HCT116 (cell line): ENCODE measurements at regions not wholly inside any gene's neighbourhood (a gene's known extent, or its start where the extent isn't known, plus 50 kb on each side); places are given as distances from the start of the nearest gene placed in this dataset.

Source experiments
- ATAC-seq: fragments of 200-7000 bp; cut with Tn5 transposase; 2 replicates; pipeline ENCODE4 v1.9.1; 2020; ENCODE audit warnings: mild to moderate bottlenecking, moderate library complexity
- BruUV-seq: library from RNA; stranded (reverse); fragments of 400-500 nt; replicated peaks from 2 replicates; lab custom pipeline; 2021; lab: Mats Ljungman, UMichigan
- CTCF ChIA-PET: fragments of 300-600 bp; sonication (Branson Sonifier 250); formaldehyde crosslinking; loops from one replicate; lab custom pipeline; 2021; ENCODE audit warnings: antibody characterized with exemption; lab: Charles Lee
- POLR2A ChIA-PET: fragments of 300-600, 350-600 bp; sonication (Branson Sonifier 250); formaldehyde crosslinking; loops from one replicate; lab custom pipeline; 2021; ENCODE audit warnings: antibody characterized with exemption; lab: Charles Lee
- RAD21 ChIA-PET, 2 experiments: fragments of 300-600 bp; sonication (Branson Sonifier 250); formaldehyde crosslinking; loops; one replicate each; lab custom pipeline; 2023; ENCODE audit warnings: low total read pairs in 2 of 2; ENCODE audit not compliant: uncharacterized antibody in 2 of 2, unreplicated experiment in 2 of 2, low non-redundant PET in 1 of 2; lab: Charles Lee
- DNase-seq: peaks from one replicate; pipeline ENCODE4 v3.0.0-alpha.2; 2010; ENCODE audit warnings: low read depth, low spot score
- H2AFZ ChIP-seq: fragments of 200-600 bp; shearing (Covaris generic), sonication (generic); 2 replicates; pipeline ENCODE4 v1.6.1; 2017; ENCODE audit warnings: low read depth, mixed run types, mixed read lengths, antibody characterized with exemption, low read length; ENCODE audit not compliant: poor library complexity, severe bottlenecking
- H3K27ac ChIP-seq: 2 replicates; pipeline ENCODE4 v1.5.1; 2012; ENCODE audit warnings: low read depth, low read length
- H3K27me3 ChIP-seq: fragments of 200-600 bp; sonication (generic); 2 replicates; pipeline ENCODE4 v1.6.1; 2016; ENCODE audit warnings: mixed run types, low read length, mixed read lengths; ENCODE audit not compliant: insufficient read depth
- H3K36me3 ChIP-seq, 2 experiments: fragments of 200-500 bp in 1 of 2; fragments of 200-600 bp in 1 of 2; sonication (Bioruptor generic) in 1 of 2; sonication (generic) in 1 of 2; 2 replicates each; pipeline versions ENCODE4 v1.5.1 to v1.6.1; 2014 to 2016; ENCODE audit warnings: low read length in 2 of 2, inconsistent platforms in 1 of 2, mixed read lengths in 1 of 2, mixed run types in 1 of 2; ENCODE audit not compliant: insufficient read depth in 2 of 2, control insufficient read depth in 1 of 2
- H3K4me1 ChIP-seq, 2 experiments: fragments of 200-600 bp in 1 of 2; sonication (generic) in 1 of 2; 2 replicates each; pipeline versions ENCODE4 v1.5.1 to v1.6.1; 2012 to 2017; ENCODE audit warnings: low read length in 2 of 2, inconsistent platforms in 1 of 2, mild to moderate bottlenecking in 1 of 2, mixed read lengths in 1 of 2, mixed run types in 1 of 2, moderate library complexity in 1 of 2; ENCODE audit not compliant: insufficient read depth in 2 of 2, control insufficient read depth in 1 of 2
- H3K4me2 ChIP-seq: fragments of 200-600 bp; sonication (generic); 2 replicates; pipeline ENCODE4 v1.6.1; 2017; ENCODE audit warnings: mixed run types, low read length, mixed read lengths
- H3K4me3 ChIP-seq, 2 experiments: fragments of 200-600 bp in 1 of 2; sonication (generic) in 1 of 2; replicated peaks in 1 of 2; 2 replicates each; pipeline ENCODE4 v1.5.1; 2011 to 2016; ENCODE audit warnings: low read length in 2 of 2, control low read depth in 1 of 2, low read depth in 1 of 2, mild to moderate bottlenecking in 1 of 2, mixed read lengths in 1 of 2, mixed run types in 1 of 2
- H3K79me2 ChIP-seq: fragments of 200-600 bp; sonication (generic); 2 replicates; pipeline ENCODE4 v1.6.1; 2017; ENCODE audit warnings: mild to moderate bottlenecking, mixed run types, low read length, moderate library complexity, mixed read lengths; ENCODE audit not compliant: insufficient read depth
- H3K9ac ChIP-seq: fragments of 200-600 bp; sonication (generic); 2 replicates; pipeline ENCODE4 v1.6.1; 2016; ENCODE audit warnings: low read length, mixed read lengths
- H3K9me2 ChIP-seq: fragments of 200-600 bp; sonication (generic), shearing (Covaris generic); 2 replicates; pipeline ENCODE4 v1.6.1; 2017; ENCODE audit warnings: mixed run types, mild to moderate bottlenecking, moderate library complexity; ENCODE audit not compliant: insufficient read depth
- H3K9me3 ChIP-seq, 2 experiments: fragments of 200-500 bp in 1 of 2; fragments of 200-600 bp in 1 of 2; sonication (Bioruptor generic) in 1 of 2; sonication (generic) in 1 of 2; 2 replicates each; pipeline ENCODE4 v1.6.1; 2014 to 2017; ENCODE audit warnings: low read length in 2 of 2, mixed read lengths in 2 of 2, inconsistent platforms in 1 of 2, low read depth in 1 of 2, mild to moderate bottlenecking in 1 of 2, mixed run types in 1 of 2, moderate library complexity in 1 of 2; ENCODE audit not compliant: control insufficient read depth in 1 of 2, insufficient read depth in 1 of 2
- H4K20me1 ChIP-seq: fragments of 200-600 bp; sonication (generic), shearing (Covaris generic); 2 replicates; pipeline ENCODE4 v1.6.1; 2017; ENCODE audit warnings: mixed run types, mild to moderate bottlenecking, moderate library complexity; ENCODE audit not compliant: insufficient read depth
- ATF3 ChIP-seq: IDR thresholded peaks from 2 replicates; pipeline ENCODE4 v1.6.1; 2012
- ELF1 ChIP-seq: IDR thresholded peaks from 2 replicates; pipeline ENCODE4 v1.6.1; 2012; ENCODE audit warnings: low read depth, borderline replicate concordance
- EZH2 ChIP-seq: fragments of 200-600 bp; sonication (generic); IDR thresholded peaks from 2 replicates; pipeline ENCODE4 v1.6.1; 2017; ENCODE audit warnings: antibody characterized with exemption, mixed run types
- FOSL1 ChIP-seq: IDR thresholded peaks from 2 replicates; pipeline ENCODE4 v1.6.1; 2012; ENCODE audit warnings: low read depth
- JUND ChIP-seq: IDR thresholded peaks from 2 replicates; pipeline ENCODE4 v1.6.1; 2012
- MAX ChIP-seq: IDR thresholded peaks from 2 replicates; pipeline ENCODE4 v1.6.1; 2012
- POLR2A ChIP-seq: IDR thresholded peaks from 2 replicates; pipeline ENCODE4 v1.7.0; 2011; ENCODE audit warnings: borderline replicate concordance; ENCODE audit not compliant: insufficient read depth, insufficient read length; ENCODE audit errors: extremely low read depth
- POLR2AphosphoS5 ChIP-seq: IDR thresholded peaks from 2 replicates; pipeline ENCODE4 v1.6.1; 2011; ENCODE audit warnings: mild to moderate bottlenecking, low read depth, low read length, moderate library complexity
- RAD21 ChIP-seq: IDR thresholded peaks from 2 replicates; pipeline ENCODE4 v1.6.1; 2012; ENCODE audit warnings: low read depth, mild to moderate bottlenecking
- SP1 ChIP-seq: IDR thresholded peaks from 2 replicates; pipeline ENCODE4 v1.6.1; 2012; ENCODE audit warnings: low read depth
- TCF7L2 ChIP-seq: IDR thresholded peaks from 2 replicates; pipeline ENCODE4 v1.7.0; 2011; ENCODE audit warnings: borderline replicate concordance, inconsistent platforms; ENCODE audit not compliant: insufficient read depth, insufficient read length; ENCODE audit errors: extremely low read depth
- ZFX ChIP-seq: fragments of 450-650 bp; IDR thresholded peaks from 2 replicates; pipeline ENCODE4 v1.6.1; 2017
- ZNF274 ChIP-seq: fragments of 200-500 bp; sonication (Bioruptor generic); IDR thresholded peaks from 2 replicates; pipeline ENCODE4 v1.6.1; 2014; ENCODE audit warnings: mild to moderate bottlenecking, low read depth, low read length, inconsistent platforms
- intact Hi-C: fragments of 100-400 bp; cut with micrococcal nuclease; formaldehyde crosslinking; loops from 2 replicates; pipeline ENCODE4 v1.10.0; 2022
- TF ChIP-seq, protein P1 (sequence below): IDR thresholded peaks from 2 replicates; pipeline ENCODE4 v1.6.1; 2012; ENCODE audit warnings: low read depth
- TF ChIP-seq, protein P2 (sequence below): IDR thresholded peaks from 2 replicates; pipeline ENCODE4 v1.6.1; 2011; ENCODE audit warnings: mild to moderate bottlenecking, low read length, moderate library complexity; ENCODE audit not compliant: insufficient replicate concordance; ENCODE audit errors: extremely low read depth

DNA sequence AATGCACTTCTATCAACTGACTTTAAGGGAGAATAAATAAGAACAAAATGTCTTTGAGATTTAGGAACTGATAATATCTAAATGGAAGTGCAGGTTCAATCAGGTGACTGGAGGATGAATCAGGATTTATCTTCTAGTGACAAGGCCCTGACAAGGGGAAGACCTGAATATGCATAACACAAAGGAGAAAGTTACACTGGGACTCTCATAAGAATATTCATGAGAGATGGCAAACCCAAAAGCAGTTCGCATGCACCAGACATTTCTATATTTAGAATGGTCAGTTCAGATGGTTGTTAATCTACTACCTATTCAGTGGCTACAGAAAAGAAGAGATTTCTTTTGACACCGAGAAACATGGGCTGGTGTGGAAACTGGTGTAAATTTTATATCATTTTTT, 1771.3 kb upstream of the LRRTM1 start:
- RAD21 ChIA-PET, result no interaction called here
- no peaks in the 10 kb centered on the region; the same call in 1 of the 2 replicates for H4K20me1 ChIP-seq
- TF ChIP-seq FOSL1 (no peak), POLR2AphosphoS5 (no peak), SP1 (no peak), RAD21 (no peak), EZH2 (no peak), TCF7L2 (no peak), POLR2A (no peak), MAX (no peak), ELF1 (no peak), ZFX (no peak), ZNF274 (no peak), ATF3 (no peak), JUND (no peak)
- TF ChIP-seq, protein P1, sequence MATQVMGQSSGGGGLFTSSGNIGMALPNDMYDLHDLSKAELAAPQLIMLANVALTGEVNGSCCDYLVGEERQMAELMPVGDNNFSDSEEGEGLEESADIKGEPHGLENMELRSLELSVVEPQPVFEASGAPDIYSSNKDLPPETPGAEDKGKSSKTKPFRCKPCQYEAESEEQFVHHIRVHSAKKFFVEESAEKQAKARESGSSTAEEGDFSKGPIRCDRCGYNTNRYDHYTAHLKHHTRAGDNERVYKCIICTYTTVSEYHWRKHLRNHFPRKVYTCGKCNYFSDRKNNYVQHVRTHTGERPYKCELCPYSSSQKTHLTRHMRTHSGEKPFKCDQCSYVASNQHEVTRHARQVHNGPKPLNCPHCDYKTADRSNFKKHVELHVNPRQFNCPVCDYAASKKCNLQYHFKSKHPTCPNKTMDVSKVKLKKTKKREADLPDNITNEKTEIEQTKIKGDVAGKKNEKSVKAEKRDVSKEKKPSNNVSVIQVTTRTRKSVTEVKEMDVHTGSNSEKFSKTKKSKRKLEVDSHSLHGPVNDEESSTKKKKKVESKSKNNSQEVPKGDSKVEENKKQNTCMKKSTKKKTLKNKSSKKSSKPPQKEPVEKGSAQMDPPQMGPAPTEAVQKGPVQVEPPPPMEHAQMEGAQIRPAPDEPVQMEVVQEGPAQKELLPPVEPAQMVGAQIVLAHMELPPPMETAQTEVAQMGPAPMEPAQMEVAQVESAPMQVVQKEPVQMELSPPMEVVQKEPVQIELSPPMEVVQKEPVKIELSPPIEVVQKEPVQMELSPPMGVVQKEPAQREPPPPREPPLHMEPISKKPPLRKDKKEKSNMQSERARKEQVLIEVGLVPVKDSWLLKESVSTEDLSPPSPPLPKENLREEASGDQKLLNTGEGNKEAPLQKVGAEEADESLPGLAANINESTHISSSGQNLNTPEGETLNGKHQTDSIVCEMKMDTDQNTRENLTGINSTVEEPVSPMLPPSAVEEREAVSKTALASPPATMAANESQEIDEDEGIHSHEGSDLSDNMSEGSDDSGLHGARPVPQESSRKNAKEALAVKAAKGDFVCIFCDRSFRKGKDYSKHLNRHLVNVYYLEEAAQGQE, result no peak
- TF ChIP-seq, protein P2, sequence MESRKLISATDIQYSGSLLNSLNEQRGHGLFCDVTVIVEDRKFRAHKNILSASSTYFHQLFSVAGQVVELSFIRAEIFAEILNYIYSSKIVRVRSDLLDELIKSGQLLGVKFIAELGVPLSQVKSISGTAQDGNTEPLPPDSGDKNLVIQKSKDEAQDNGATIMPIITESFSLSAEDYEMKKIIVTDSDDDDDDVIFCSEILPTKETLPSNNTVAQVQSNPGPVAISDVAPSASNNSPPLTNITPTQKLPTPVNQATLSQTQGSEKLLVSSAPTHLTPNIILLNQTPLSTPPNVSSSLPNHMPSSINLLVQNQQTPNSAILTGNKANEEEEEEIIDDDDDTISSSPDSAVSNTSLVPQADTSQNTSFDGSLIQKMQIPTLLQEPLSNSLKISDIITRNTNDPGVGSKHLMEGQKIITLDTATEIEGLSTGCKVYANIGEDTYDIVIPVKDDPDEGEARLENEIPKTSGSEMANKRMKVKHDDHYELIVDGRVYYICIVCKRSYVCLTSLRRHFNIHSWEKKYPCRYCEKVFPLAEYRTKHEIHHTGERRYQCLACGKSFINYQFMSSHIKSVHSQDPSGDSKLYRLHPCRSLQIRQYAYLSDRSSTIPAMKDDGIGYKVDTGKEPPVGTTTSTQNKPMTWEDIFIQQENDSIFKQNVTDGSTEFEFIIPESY, result no peak
- intact Hi-C loops, result no loop called here
- H3K9ac ChIP-seq, result no peak overlapping the region
- H3K4me1 ChIP-seq, result no peaks in the 10 kb centered on the region
- H3K9me2 ChIP-seq, result 0 out of 2 replicates have a peak, but pooled peaks cover 3% of the 10 kb centered on the region
- POLR2A ChIA-PET, result no interaction called here
- H3K79me2 ChIP-seq, result no peaks in the 10 kb centered on the region
- no peaks in the 10 kb centered on the region for H3K9me3 ChIP-seq
- CTCF ChIA-PET, result no interaction called here
- BruUV-seq, result no TSS peak
- no peak overlapping the region for H2AFZ ChIP-seq
- H3K36me3 ChIP-seq, result no peaks in the 10 kb centered on the region
- H3K4me2 ChIP-seq, result no peak overlapping the region
- H3K4me3 ChIP-seq, result no peak overlapping the region
- DNase-seq, result no peak
- no peak overlapping the region for H3K27ac ChIP-seq
- H3K27me3 ChIP-seq, result no peaks in the 10 kb centered on the region
- no peak for ATAC-seq
